Epithelial cell of esophagus (primary cell): ENCODE measurements at regions not wholly inside any gene's neighbourhood (a gene's known extent, or its start where the extent isn't known, plus 50 kb on each side); places are given as distances from the start of the nearest gene placed in this dataset.

Source experiments
- DNase-seq: peaks from one replicate; pipeline ENCODE4 v3.0.0; 2010; ENCODE audit warnings: low read depth
- H3K4me3 ChIP-seq: 2 replicates; pipeline ENCODE4 v1.5.1; 2011; ENCODE audit warnings: mild to moderate bottlenecking, low read length, control low read depth
- TF ChIP-seq, protein P1 (sequence below): IDR thresholded peaks from 2 replicates; pipeline ENCODE4 v1.5.1; 2011; ENCODE audit warnings: low read depth, mild to moderate bottlenecking, low read length, control low read depth, inconsistent platforms; ENCODE audit not compliant: insufficient read depth; ENCODE audit errors: missing control alignments

- no peak for DNase-seq
- TF ChIP-seq, protein P1, sequence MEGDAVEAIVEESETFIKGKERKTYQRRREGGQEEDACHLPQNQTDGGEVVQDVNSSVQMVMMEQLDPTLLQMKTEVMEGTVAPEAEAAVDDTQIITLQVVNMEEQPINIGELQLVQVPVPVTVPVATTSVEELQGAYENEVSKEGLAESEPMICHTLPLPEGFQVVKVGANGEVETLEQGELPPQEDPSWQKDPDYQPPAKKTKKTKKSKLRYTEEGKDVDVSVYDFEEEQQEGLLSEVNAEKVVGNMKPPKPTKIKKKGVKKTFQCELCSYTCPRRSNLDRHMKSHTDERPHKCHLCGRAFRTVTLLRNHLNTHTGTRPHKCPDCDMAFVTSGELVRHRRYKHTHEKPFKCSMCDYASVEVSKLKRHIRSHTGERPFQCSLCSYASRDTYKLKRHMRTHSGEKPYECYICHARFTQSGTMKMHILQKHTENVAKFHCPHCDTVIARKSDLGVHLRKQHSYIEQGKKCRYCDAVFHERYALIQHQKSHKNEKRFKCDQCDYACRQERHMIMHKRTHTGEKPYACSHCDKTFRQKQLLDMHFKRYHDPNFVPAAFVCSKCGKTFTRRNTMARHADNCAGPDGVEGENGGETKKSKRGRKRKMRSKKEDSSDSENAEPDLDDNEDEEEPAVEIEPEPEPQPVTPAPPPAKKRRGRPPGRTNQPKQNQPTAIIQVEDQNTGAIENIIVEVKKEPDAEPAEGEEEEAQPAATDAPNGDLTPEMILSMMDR: no peak
- H3K4me3 ChIP-seq: no peak overlapping the region
Measured at GRCh38 chr21:38960251-38960650, 154.5 kb downstream of the ETS2 start.

DNA sequence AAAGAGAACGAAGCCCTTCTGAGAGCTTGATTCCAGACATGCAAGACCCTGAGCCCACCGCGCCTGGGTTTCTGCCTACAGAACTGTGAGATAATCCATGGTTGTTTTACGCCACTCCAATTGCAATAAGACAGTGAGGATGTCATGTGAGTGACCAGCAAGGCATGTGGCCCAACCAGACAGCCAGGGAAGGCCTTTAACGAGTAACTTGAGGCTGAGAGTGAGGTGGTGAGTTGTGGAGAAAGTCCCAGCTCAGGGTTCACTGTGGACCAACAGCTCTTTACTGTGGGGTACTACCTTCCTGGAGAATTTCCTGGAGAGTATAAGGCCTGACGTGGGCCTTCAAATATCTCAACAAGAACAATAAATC lies 153.9 kb downstream of the ETS2 start:
- peak; percentile 48 for DNase-seq
- TF ChIP-seq, protein P1: no peak
- no peak overlapping the region for H3K4me3 ChIP-seq

DNA sequence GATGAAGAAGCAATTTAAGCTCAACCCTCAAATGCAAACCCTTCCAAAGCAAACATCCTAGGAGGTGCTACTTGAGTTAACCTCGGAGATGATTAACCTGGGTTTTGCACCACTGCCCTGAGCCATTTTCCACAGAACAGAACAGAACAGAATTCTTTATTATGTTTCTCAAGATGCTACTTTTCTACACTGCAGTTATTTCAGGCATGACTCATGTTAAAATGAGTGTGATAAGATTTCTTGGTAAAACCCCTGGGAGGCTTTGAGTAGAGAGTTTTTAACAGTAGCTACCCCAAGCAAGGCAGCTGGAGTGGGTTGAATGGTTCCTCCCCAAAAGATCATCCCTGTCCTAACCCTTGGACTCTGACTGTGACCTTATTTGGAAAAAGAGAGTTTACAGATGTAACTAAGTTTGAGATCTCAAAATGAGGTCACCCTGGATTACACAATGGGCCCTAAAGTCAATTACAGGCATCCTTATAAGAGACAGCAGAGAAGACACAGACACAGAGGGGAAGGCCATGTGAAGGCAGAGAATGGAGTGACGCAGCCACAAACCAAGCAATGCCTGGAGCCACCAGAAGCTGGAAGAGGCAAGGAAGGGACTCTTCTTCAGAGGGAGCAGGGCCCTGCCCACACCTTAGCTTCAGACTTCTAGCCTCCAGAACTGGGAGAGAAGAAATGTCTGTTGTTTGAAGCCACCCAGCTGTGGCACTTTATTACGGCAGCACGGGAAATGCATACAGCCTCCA lies 153.4 kb downstream of the ETS2 start:
- no peak overlapping the region for H3K4me3 ChIP-seq
- TF ChIP-seq, protein P1: no peak
- peak; percentile 72 for DNase-seq

DNA sequence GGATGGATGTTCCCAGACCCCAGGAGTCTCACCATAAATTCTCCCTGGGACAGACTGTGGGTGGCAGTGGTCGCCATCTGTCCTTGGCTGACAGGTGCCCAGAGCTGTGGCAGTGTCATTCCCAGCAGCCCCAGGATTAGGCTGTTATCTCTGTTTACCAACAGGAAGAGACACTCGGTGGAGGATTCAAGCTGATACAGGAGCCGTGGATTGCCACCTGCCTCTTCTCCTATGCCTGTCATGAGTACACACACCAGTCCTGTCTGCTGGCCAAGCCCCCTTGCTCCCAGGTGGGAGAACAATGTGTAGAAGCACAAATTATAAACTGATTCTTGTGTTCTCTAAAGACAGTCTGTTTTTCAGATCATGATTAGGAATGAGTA lies 152.6 kb downstream of the ETS2 start:
- DNase-seq: no peak
- H3K4me3 ChIP-seq: no peak overlapping the region
- TF ChIP-seq, protein P1: no peak

DNA sequence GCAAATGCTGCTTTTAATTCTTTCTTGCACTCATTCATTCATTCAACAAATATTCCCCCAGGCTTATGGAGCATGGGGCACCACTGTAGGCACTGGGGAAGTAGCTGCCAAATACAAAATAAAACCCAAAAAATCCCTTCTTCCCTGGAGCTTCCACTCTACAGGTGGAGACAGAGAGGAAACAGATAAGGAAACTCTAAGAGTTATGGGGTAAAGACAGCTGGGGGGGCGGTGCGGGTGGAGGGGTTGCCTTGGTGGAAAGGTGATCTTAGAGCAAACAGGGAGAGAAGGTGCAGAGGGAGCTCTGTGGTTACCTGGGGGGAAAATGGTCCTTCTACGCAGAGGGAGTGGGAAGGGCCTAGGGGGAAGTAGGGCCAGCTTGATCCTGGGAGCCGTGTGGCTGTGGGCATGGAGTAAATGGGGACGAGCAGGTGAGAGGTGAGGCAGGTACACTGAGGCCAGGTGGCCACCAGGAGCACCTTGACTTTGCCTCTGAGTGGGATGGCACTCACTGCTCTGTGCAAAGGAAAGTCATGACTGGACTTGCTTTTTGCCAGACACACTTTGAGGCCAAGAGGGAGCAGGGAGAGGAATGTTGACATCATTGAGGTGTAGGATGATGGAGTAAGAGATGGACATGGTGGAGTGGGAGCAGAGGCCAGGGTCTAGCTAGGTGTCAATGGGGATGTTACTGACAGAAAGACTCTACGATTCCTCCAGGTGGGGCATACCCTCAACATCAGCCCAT lies 152.0 kb downstream of the ETS2 start:
- DNase-seq: peak; percentile 57
- no peak overlapping the region for H3K4me3 ChIP-seq

DNA sequence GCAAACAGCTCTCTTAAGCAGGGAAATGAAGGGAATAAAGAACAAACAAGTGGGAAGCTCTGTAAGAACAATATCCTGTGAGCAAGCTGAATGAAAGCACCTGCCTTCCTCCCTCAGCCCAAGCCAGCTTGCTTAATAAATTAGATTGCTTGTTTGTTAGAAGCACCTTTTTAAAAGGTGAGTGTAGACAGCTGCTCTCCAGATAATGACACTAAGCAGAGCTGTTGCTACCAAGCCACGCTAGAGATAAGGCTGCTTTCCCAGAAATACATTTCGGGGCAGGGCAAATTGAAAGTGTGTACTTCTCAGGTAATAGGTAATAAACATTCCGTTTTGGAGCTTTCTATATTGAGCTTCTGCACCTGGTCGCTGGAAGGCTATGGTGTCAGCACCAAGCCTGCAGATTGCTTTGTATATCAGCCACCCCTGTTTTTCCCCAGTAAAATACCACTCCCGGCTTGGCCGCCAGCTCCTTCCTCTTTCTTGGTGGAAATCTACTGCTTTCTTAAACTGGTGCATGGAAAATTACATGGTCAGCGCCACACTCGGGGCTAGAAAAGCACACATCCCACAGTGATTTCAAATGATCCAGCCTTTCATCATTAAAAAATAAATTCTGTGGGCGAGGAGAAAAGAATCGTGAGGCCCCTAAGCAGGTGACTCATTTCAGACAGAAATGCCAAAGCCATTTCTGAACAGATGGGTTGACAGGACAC lies 151.3 kb downstream of the ETS2 start:
- TF ChIP-seq, protein P1: no peak
- DNase-seq: peak; percentile 24
- no peak overlapping the region for H3K4me3 ChIP-seq

More for the DNA sequence above, 152.0 kb downstream of the ETS2 start:
- TF ChIP-seq, protein P1: no peak

- TF ChIP-seq, protein P1: no peak
- no peak for DNase-seq
- H3K4me3 ChIP-seq: no peak overlapping the region
Measured at GRCh38 chr21:38956521-38956855, 150.8 kb downstream of the ETS2 start.
